ENCODE measurements at regions not wholly inside any gene's neighbourhood (a gene's known extent, or its start where the extent isn't known, plus 50 kb on each side); places are given as distances from the start of the nearest gene placed in this dataset.

DNA sequence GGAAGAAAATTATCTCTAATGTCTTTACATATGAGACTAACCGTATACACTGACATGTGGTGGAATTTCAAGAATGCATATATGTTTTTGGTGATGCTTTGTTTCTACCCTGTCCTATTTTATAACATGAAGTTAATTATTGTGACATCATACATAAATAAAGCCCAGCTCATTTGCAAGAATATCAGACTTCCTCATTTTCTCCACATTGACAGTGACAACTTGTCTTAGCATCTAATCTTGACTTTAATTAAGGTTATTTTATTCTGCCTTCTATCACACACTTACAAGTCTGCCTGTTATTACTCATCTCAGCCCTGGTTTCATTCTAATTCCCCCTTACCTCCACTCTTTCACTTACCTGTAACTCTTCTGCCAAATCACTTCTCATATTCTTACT is 140.6 kb upstream of the STARD13 start:
- TF ChIP-seq, protein P1, sequence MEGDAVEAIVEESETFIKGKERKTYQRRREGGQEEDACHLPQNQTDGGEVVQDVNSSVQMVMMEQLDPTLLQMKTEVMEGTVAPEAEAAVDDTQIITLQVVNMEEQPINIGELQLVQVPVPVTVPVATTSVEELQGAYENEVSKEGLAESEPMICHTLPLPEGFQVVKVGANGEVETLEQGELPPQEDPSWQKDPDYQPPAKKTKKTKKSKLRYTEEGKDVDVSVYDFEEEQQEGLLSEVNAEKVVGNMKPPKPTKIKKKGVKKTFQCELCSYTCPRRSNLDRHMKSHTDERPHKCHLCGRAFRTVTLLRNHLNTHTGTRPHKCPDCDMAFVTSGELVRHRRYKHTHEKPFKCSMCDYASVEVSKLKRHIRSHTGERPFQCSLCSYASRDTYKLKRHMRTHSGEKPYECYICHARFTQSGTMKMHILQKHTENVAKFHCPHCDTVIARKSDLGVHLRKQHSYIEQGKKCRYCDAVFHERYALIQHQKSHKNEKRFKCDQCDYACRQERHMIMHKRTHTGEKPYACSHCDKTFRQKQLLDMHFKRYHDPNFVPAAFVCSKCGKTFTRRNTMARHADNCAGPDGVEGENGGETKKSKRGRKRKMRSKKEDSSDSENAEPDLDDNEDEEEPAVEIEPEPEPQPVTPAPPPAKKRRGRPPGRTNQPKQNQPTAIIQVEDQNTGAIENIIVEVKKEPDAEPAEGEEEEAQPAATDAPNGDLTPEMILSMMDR (IDR thresholded peaks at IDR 0.05; ENCODE audit: low read depth, low read length), result no peak
- no peak for TF ChIP-seq EZH2phosphoT487 (IDR thresholded peaks at IDR 0.05; ENCODE audit: low read depth)
